ENCODE measurements at regions not wholly inside any gene's neighbourhood (a gene's known extent, or its start where the extent isn't known, plus 50 kb on each side); places are given as distances from the start of the nearest gene placed in this dataset.

DNA sequence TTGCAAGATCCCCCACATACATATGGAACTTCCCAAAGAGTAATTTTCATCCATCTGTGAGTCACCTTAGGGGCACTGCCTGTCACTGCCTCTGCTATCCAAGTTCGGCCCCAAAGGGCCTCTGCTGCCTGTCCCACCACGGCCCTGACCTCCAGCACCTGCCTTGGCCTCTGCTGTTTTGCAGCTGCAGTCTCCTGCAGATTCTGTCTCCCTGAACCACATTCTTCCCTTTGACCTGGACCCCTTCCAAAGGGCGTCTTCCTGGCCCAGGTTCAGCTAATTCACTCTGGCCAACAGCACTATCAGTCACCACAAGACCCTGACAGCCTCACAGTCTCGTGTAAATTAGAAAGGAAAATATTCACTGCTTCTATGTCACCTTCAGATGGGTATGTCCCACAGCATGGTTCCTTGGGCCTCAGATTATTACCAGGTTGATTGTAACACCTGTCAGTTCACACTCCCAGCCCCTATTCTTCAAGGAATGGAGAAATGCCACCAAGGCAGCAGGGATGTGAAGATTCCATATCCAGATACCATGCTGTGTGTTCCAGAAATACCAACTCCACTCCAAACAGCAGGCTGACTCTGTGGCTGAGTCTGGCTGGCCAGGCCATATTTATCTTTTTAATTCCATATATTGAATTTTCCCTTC, 479.3 kb downstream of the ARHGEF28 start:
- TF ChIP-seq, protein P1, sequence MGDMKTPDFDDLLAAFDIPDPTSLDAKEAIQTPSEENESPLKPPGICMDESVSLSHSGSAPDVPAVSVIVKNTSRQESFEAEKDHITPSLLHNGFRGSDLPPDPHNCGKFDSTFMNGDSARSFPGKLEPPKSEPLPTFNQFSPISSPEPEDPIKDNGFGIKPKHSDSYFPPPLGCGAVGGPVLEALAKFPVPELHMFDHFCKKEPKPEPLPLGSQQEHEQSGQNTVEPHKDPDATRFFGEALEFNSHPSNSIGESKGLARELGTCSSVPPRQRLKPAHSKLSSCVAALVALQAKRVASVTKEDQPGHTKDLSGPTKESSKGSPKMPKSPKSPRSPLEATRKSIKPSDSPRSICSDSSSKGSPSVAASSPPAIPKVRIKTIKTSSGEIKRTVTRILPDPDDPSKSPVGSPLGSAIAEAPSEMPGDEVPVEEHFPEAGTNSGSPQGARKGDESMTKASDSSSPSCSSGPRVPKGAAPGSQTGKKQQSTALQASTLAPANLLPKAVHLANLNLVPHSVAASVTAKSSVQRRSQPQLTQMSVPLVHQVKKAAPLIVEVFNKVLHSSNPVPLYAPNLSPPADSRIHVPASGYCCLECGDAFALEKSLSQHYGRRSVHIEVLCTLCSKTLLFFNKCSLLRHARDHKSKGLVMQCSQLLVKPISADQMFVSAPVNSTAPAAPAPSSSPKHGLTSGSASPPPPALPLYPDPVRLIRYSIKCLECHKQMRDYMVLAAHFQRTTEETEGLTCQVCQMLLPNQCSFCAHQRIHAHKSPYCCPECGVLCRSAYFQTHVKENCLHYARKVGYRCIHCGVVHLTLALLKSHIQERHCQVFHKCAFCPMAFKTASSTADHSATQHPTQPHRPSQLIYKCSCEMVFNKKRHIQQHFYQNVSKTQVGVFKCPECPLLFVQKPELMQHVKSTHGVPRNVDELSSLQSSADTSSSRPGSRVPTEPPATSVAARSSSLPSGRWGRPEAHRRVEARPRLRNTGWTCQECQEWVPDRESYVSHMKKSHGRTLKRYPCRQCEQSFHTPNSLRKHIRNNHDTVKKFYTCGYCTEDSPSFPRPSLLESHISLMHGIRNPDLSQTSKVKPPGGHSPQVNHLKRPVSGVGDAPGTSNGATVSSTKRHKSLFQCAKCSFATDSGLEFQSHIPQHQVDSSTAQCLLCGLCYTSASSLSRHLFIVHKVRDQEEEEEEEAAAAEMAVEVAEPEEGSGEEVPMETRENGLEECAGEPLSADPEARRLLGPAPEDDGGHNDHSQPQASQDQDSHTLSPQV (IDR thresholded peaks at IDR 0.05), result no peak
- TF ChIP-seq POLR2A (IDR thresholded peaks at IDR 0.05; ENCODE audit: low read depth, low read length) (no peak), JUNB (IDR thresholded peaks at IDR 0.05) (no peak), NR2C1 (IDR thresholded peaks at IDR 0.05) (no peak), RB1 (IDR thresholded peaks at IDR 0.05; ENCODE audit: borderline replicate concordance) (no peak), POU2F2 (IDR thresholded peaks at IDR 0.05; ENCODE audit: borderline replicate concordance, low read depth, low read length) (no peak)
